Heart left ventricle (tissue), 13 donors: ENCODE measurements at regions not wholly inside any gene's neighbourhood (a gene's known extent, or its start where the extent isn't known, plus 50 kb on each side); places are given as distances from the start of the nearest gene placed in this dataset.

Experiments used
- POLR2A ChIP-seq, 2 donors: fragments of 450-650 bp; IDR thresholded peaks; one replicate each; pipeline ENCODE4 v1.6.1; 2017; ENCODE audit warnings: antibody characterized with exemption in 2 of 2, mild to moderate bottlenecking in 2 of 2, moderate library complexity in 2 of 2
- TF ChIP-seq, protein P1 (sequence below), 12 donors: fragments of 200-600 bp; sonication (generic) in 4 of 12; IDR thresholded peaks; one replicate each; pipeline versions ENCODE4 v1.5.0 to v1.8.0; 2018 to 2022; ENCODE audit warnings: antibody characterized with exemption in 12 of 12, mild to moderate bottlenecking in 5 of 12
- donor health status: ischemic (EF 13 %, LVEDD 7.1; RV severe dilation, severe dysfunction).
- donor health status: DM: no; HTN: yes; CAD: no.
- donor health status: DM: no; HTN: no; CAD: no.
- donor health status: ischemic (EF 25% LVEDD 6.9; RV normal size, moderate dysfunction).
- donor health status: ischemic (EF 25% LVEDD 5.7; RV mildly dilated, moderate dysfunction).
- donor health status: ischemic (EF 35%, LVEDD 5.7; RV mildly dilated, moderate dysfunction).
- donor health status: nonischemic (EF 11% LVEDD 7.7; RV severe dilation, severe dysfunction).
- donor health status: DM: yes; HTN: yes; CAD: no.
- donor health status: PGD.
- donor health status: ischemic (EF 29% LVEDD 5.4; RV normal size, mild dysfunction).
- donor health status: nonischemic (EF 23%, LVEDD 6.1; RV moderate dilation, normal function).

DNA sequence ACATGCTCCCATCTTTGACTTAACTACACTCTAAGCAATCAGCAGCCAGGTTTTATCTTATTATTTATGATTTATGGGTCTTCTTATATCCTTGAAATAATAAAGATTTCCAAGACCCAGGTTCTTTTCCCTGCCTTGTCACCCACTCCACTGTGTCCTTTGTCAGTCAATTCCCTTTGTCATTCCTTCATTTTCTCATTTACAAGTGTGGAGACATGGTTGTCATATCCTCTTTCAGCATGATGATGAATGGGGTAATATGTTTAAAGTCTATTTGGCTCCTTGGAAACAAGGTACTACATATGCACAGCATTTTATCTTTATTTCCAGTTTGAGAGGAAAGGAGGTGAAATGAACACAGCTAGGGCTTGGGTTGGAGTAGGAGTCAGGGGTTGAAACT lies 521.8 kb downstream of the LMO7 start:
- no peak for TF ChIP-seq POLR2A (IDR thresholded peaks at IDR 0.05)
- TF ChIP-seq, protein P1, sequence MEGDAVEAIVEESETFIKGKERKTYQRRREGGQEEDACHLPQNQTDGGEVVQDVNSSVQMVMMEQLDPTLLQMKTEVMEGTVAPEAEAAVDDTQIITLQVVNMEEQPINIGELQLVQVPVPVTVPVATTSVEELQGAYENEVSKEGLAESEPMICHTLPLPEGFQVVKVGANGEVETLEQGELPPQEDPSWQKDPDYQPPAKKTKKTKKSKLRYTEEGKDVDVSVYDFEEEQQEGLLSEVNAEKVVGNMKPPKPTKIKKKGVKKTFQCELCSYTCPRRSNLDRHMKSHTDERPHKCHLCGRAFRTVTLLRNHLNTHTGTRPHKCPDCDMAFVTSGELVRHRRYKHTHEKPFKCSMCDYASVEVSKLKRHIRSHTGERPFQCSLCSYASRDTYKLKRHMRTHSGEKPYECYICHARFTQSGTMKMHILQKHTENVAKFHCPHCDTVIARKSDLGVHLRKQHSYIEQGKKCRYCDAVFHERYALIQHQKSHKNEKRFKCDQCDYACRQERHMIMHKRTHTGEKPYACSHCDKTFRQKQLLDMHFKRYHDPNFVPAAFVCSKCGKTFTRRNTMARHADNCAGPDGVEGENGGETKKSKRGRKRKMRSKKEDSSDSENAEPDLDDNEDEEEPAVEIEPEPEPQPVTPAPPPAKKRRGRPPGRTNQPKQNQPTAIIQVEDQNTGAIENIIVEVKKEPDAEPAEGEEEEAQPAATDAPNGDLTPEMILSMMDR (IDR thresholded peaks at IDR 0.05), result no peak
